GM12878 (cell line): ENCODE measurements at regions not wholly inside any gene's neighbourhood (a gene's known extent, or its start where the extent isn't known, plus 50 kb on each side); places are given as distances from the start of the nearest gene placed in this dataset.
A peak's percentile ranks its signal among the peaks of the same experiment; 100 is the strongest.

Experiments
- ATAC-seq: fragments of 200-7000 bp; cut with Tn5 transposase; 3 replicates; pipeline ENCODE4 v1.9.1; 2020; ENCODE audit warnings: mild to moderate bottlenecking, moderate library complexity
- BruUV-seq: library from RNA; stranded (reverse); fragments of 400-500 nt; replicated peaks from 2 replicates; lab custom pipeline; 2021; lab: Mats Ljungman, UMichigan
- CTCF ChIA-PET: fragments of 300-600 bp; sonication (Branson Sonifier 250); formaldehyde crosslinking; extraction: SDS; loops from one replicate; lab custom pipeline; 2021; ENCODE audit warnings: inconsistent platforms; lab: Yijun Ruan, JAX
- POLR2A ChIA-PET: fragments of 350-600 bp; formaldehyde crosslinking; extraction: SDS; loops from one replicate; lab custom pipeline; 2021; ENCODE audit warnings: inconsistent platforms; lab: Charles Lee
- RAD21 ChIA-PET: fragments of 300-600 bp; sonication (Branson Sonifier 250); formaldehyde crosslinking; loops from one replicate; lab custom pipeline; 2023; ENCODE audit warnings: antibody characterized with exemption; ENCODE audit not compliant: unreplicated experiment; lab: Charles Lee
- SMC1A ChIA-PET: fragments of 300-600 bp; sonication (Branson Sonifier 250); formaldehyde crosslinking; loops from one replicate; lab custom pipeline; 2023; ENCODE audit not compliant: unreplicated experiment, uncharacterized antibody; lab: Charles Lee
- DNase-seq: peaks from one replicate; pipeline ENCODE4 v3.0.0-alpha.2; 2011; ENCODE audit warnings: low read depth, low spot score
- FAIRE-seq: peaks from 3 replicates; lab custom pipeline; 2011; peaks lifted over from hg19 to GRCh38; lab: Jason Lieb, UNC
- H2AFZ ChIP-seq: 2 replicates; pipeline ENCODE4 v1.6.0; 2011; ENCODE audit warnings: low read depth, low read length, control low read depth; ENCODE audit not compliant: control insufficient read depth
- H3K27ac ChIP-seq: 2 replicates; pipeline ENCODE4 v1.5.1; 2011; ENCODE audit warnings: control low read depth; ENCODE audit not compliant: control insufficient read depth, insufficient read depth
- H3K27me3 ChIP-seq, 2 experiments: replicated peaks in 1 of 2; 2 replicates each; pipeline versions ENCODE4 v1.6.0 to v1.6.1; 2011; ENCODE audit warnings: low read length in 1 of 2; ENCODE audit not compliant: control insufficient read depth in 2 of 2, insufficient read depth in 2 of 2
- H3K36me3 ChIP-seq, 2 experiments: 2 replicates each; pipeline ENCODE4 v1.5.1; 2011; ENCODE audit warnings: low read length in 1 of 2; ENCODE audit not compliant: control insufficient read depth in 2 of 2, insufficient read depth in 2 of 2
- H3K4me1 ChIP-seq: 2 replicates; pipeline ENCODE4 v1.6.1; 2011; ENCODE audit warnings: mild to moderate bottlenecking, low read length, moderate library complexity, mixed read lengths; ENCODE audit not compliant: control insufficient read depth, insufficient read depth
- H3K4me2 ChIP-seq: 2 replicates; pipeline ENCODE4 v1.6.0; 2011; ENCODE audit warnings: control low read depth; ENCODE audit not compliant: control insufficient read depth, insufficient read depth
- H3K4me3 ChIP-seq: fragments of 200-600 bp; sonication (generic); 2 replicates; pipeline ENCODE4 v1.5.1; 2016
- H3K79me2 ChIP-seq: 2 replicates; pipeline ENCODE4 v1.6.0; 2011; ENCODE audit warnings: low read length; ENCODE audit not compliant: control insufficient read depth, insufficient read depth
- H3K9ac ChIP-seq: 2 replicates; pipeline ENCODE4 v1.8.0; 2011; ENCODE audit warnings: low read length, control low read depth, mixed read lengths; ENCODE audit not compliant: control insufficient read depth, insufficient read depth
- H3K9me3 ChIP-seq: replicated peaks from 3 replicates; pipeline ENCODE4 v1.5.1; 2011; ENCODE audit warnings: mild to moderate bottlenecking, low read length; ENCODE audit not compliant: control insufficient read depth, insufficient read depth
- H4K20me1 ChIP-seq: 2 replicates; pipeline ENCODE4 v1.6.0; 2011; ENCODE audit not compliant: control insufficient read depth, insufficient read depth
- CHD2 ChIP-seq: IDR thresholded peaks from 2 replicates; pipeline ENCODE4 v1.6.1; 2011; ENCODE audit warnings: low read depth, low read length, improper control_type of control experiment, borderline replicate concordance
- EGR1 ChIP-seq, 2 experiments: IDR thresholded peaks; 1 replicate in 1 of 2; 2 replicates in 1 of 2; pipeline ENCODE4 v1.6.1; 2011 to 2012; ENCODE audit warnings: low read depth in 2 of 2, low read length in 2 of 2, borderline replicate concordance in 1 of 2, mild to moderate bottlenecking in 1 of 2, moderate library complexity in 1 of 2
- ESRRA ChIP-seq: IDR thresholded peaks from 2 replicates; pipeline ENCODE4 v1.6.1; 2012; ENCODE audit warnings: mild to moderate bottlenecking, low read length, improper control_type of control experiment
- HDAC2 ChIP-seq: fragments of 200-600 bp; sonication (generic); IDR thresholded peaks from 2 replicates; pipeline ENCODE4 v1.6.1; 2017
- KLF5 ChIP-seq: fragments of 450-650 bp; IDR thresholded peaks from 2 replicates; pipeline ENCODE4 v1.6.1; 2014; ENCODE audit warnings: mild to moderate bottlenecking; ENCODE audit not compliant: partially characterized antibody
- MXI1 ChIP-seq: fragments of 150-350 bp; IDR thresholded peaks from 2 replicates; pipeline ENCODE4 v1.6.1; 2011; ENCODE audit warnings: low read depth, mild to moderate bottlenecking, inconsistent platforms, low read length, improper control_type of control experiment
- NFIC ChIP-seq: IDR thresholded peaks from 2 replicates; pipeline ENCODE4 v1.6.1; 2012; ENCODE audit warnings: low read depth, mild to moderate bottlenecking, inconsistent platforms, low read length, moderate library complexity
- RAD51 ChIP-seq: fragments of 450-650 bp; IDR thresholded peaks from 2 replicates; pipeline ENCODE4 v1.6.1; 2016; ENCODE audit warnings: moderate library complexity, mild to moderate bottlenecking, inconsistent platforms
- SREBF2 ChIP-seq: IDR thresholded peaks from 2 replicates; pipeline ENCODE4 v1.6.1; 2012; ENCODE audit warnings: mild to moderate bottlenecking, low read length
- WGBS: methylation state at CpG from one replicate; pipeline ENCODE4 v1.1.6; 2016; ENCODE audit warnings: low lambda C conversion rate; ENCODE audit not compliant: insufficient replicate concordance, insufficient coverage; ENCODE audit errors: missing lambda C conversion rate; 5-methylcytosine and 5-hydroxymethylcytosine counted together
- in situ Hi-C: fragments of 300-500 bp; cut with MboI; formaldehyde crosslinking; loops from 9 replicates; pipeline ENCODE4 v1.14.3; 2018; ENCODE audit warnings: mixed read lengths
- intact Hi-C: fragments of 100-400 bp; cut with micrococcal nuclease; formaldehyde crosslinking; loops from one replicate; pipeline ENCODE4 v1.14.2; 2022; ENCODE audit not compliant: unreplicated experiment
- TF ChIP-seq, protein P1 (sequence below): fragments of 450-650 bp; conservative IDR thresholded peaks from 2 replicates; pipeline ENCODE4 v1.6.1; 2017; ENCODE audit warnings: mild to moderate bottlenecking, moderate library complexity
- TF ChIP-seq, protein P2 (sequence below): fragments of 450-650 bp; IDR thresholded peaks from 2 replicates; pipeline ENCODE4 v1.6.1; 2017; ENCODE audit warnings: borderline replicate concordance
- TF ChIP-seq, protein P3 (sequence below): fragments of 450-650 bp; formaldehyde crosslinking; IDR thresholded peaks from 2 replicates; pipeline ENCODE4 v1.4.0; 2022; ENCODE audit warnings: mild to moderate bottlenecking, moderate library complexity

DNA sequence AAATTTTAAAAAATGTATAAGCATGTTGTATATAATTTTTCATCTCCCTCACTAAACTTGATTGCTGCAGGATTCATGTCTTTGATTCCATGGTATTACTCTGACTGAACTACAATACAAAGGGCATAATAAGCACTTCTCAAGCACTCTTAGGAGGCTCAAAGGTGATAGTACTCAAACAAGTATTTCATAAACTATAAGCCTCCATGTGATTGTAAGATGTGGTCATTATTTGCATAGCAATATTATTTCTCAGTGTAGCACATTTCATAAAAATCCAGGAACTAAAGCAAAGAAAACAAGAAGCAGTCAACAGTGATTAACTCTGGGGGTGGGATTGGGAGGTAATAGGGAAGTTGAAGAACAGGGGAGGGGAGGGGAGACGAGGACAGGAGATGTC lies 106.2 kb upstream of the DPT start:
- Histone ChIP-seq H3K4me3 (no peak overlapping the region), H3K79me2 (no peaks in the 10 kb centered on the region), H2AFZ (no peak overlapping the region), H3K4me2 (no peak overlapping the region), H4K20me1 (no peaks in the 10 kb centered on the region), H3K27ac (no peak overlapping the region), H3K4me1 (no peaks in the 10 kb centered on the region), H3K36me3 (no peaks in the 10 kb centered on the region), H3K27me3 (no peaks in the 10 kb centered on the region)
- intact Hi-C loops = no loop called here
- no peak for DNase-seq
- SMC1A ChIA-PET = no interaction called here
- FAIRE-seq = no peak
- no TSS peak for BruUV-seq
- CTCF ChIA-PET = no interaction called here
- TF ChIP-seq HDAC2 = no peak
- 0 out of 2 replicates have a peak, but pooled peaks have one; percentile 10 for TF ChIP-seq RAD51
- TF ChIP-seq, all 136 proteins: peak for 1
- 0% methylated on average over 1 of the region's 1 CpG for WGBS
- ChIA-PET RAD21 (no interaction called here), POLR2A (no interaction called here)
- Histone ChIP-seq H3K9ac (no peak overlapping the region), H3K9me3 (no peaks in the 10 kb centered on the region)
- in situ Hi-C loops = no loop called here
- ATAC-seq = no peak

DNA sequence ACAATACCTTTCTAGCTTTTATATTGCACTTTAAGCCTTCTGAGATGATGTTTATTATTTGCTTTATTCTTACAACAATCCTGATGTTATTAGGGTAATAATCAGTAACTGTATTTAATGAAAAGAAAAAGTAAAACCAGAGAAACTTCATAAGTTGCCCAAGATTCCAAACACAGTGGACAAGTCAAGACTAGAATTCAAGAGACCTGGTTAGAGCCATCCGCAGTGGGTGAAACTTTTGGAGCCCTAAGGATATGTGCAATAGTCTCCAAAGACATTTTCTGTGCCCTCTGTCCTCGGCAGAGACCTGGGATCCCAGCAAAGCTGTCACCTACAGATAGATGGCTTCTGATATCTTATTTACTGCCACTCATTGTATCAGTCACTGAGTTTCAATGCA lies 106.8 kb upstream of the DPT start:
- no peak for DNase-seq
- RAD21 ChIA-PET = no interaction called here
- SMC1A ChIA-PET = interaction anchor here (1.1 kb wide), 1 partner anchor 276 kb away, joined by 3 read pairs; no protein-coding TSS in a partner anchor
- in situ Hi-C loops (no loop called here), intact Hi-C loops (no loop called here)
- H3K4me3 ChIP-seq = no peak overlapping the region
- no peaks in the 10 kb centered on the region for H4K20me1 ChIP-seq
- no peaks in the 10 kb centered on the region for H3K36me3 ChIP-seq
- CTCF ChIA-PET = no interaction called here
- H3K79me2 ChIP-seq = no peaks in the 10 kb centered on the region
- H3K27me3 ChIP-seq = no peaks in the 10 kb centered on the region
- POLR2A ChIA-PET = no interaction called here
- no peak overlapping the region for H3K4me2 ChIP-seq
- no peaks in the 10 kb centered on the region for H3K9me3 ChIP-seq
- H3K27ac ChIP-seq = no peak overlapping the region
- 14% methylated on average over 2 of the region's 2 CpGs for WGBS
- H2AFZ ChIP-seq = no peak overlapping the region
- no TSS peak for BruUV-seq
- FAIRE-seq = no peak
- H3K4me1 ChIP-seq = no peaks in the 10 kb centered on the region
- H3K9ac ChIP-seq = no peak overlapping the region
- no peak for ATAC-seq
- TF ChIP-seq EGR1 (IDR thresholded peaks at IDR 0.05; ENCODE audit: borderline replicate concordance in 1 of 2, low read depth in 2 of 2, low read length in 2 of 2) = no peak
- no peak for TF ChIP-seq KLF5
- TF ChIP-seq CHD2 = no peak
- TF ChIP-seq, protein P1, sequence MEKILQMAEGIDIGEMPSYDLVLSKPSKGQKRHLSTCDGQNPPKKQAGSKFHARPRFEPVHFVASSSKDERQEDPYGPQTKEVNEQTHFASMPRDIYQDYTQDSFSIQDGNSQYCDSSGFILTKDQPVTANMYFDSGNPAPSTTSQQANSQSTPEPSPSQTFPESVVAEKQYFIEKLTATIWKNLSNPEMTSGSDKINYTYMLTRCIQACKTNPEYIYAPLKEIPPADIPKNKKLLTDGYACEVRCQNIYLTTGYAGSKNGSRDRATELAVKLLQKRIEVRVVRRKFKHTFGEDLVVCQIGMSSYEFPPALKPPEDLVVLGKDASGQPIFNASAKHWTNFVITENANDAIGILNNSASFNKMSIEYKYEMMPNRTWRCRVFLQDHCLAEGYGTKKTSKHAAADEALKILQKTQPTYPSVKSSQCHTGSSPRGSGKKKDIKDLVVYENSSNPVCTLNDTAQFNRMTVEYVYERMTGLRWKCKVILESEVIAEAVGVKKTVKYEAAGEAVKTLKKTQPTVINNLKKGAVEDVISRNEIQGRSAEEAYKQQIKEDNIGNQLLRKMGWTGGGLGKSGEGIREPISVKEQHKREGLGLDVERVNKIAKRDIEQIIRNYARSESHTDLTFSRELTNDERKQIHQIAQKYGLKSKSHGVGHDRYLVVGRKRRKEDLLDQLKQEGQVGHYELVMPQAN = no peak
- TF ChIP-seq SREBF2 = no peak
- TF ChIP-seq ESRRA = no peak
- TF ChIP-seq, protein P2, sequence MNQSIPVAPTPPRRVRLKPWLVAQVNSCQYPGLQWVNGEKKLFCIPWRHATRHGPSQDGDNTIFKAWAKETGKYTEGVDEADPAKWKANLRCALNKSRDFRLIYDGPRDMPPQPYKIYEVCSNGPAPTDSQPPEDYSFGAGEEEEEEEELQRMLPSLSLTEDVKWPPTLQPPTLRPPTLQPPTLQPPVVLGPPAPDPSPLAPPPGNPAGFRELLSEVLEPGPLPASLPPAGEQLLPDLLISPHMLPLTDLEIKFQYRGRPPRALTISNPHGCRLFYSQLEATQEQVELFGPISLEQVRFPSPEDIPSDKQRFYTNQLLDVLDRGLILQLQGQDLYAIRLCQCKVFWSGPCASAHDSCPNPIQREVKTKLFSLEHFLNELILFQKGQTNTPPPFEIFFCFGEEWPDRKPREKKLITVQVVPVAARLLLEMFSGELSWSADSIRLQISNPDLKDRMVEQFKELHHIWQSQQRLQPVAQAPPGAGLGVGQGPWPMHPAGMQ = no peak
- no peak for TF ChIP-seq MXI1
- no peak for TF ChIP-seq NFIC
- TF ChIP-seq, protein P3, sequence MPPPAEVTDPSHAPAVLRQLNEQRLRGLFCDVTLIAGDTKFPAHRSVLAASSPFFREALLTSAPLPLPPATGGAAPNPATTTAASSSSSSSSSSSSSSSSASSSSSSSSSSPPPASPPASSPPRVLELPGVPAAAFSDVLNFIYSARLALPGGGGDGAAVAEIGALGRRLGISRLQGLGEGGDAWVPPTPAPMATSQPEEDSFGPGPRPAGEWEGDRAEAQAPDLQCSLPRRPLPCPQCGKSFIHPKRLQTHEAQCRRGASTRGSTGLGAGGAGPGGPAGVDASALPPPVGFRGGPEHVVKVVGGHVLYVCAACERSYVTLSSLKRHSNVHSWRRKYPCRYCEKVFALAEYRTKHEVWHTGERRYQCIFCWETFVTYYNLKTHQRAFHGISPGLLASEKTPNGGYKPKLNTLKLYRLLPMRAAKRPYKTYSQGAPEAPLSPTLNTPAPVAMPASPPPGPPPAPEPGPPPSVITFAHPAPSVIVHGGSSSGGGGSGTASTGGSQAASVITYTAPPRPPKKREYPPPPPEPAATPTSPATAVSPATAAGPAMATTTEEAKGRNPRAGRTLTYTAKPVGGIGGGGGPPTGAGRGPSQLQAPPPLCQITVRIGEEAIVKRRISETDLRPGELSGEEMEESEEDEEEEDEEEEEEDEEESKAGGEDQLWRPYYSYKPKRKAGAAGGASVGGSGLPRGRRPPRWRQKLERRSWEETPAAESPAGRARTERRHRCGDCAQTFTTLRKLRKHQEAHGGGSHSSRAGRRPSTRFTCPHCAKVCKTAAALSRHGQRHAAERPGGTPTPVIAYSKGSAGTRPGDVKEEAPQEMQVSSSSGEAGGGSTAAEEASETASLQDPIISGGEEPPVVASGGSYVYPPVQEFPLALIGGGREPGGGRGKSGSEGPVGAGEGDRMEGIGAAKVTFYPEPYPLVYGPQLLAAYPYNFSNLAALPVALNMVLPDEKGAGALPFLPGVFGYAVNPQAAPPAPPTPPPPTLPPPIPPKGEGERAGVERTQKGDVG (CRISPR knock-in tag) = no peak
